ENCODE measurements at regions not wholly inside any gene's neighbourhood (a gene's known extent, or its start where the extent isn't known, plus 50 kb on each side); places are given as distances from the start of the nearest gene placed in this dataset.

- TF ChIP-seq CTCF (IDR thresholded peaks at IDR 0.05; ENCODE audit: low read depth, low read length), result no peak
Measured at GRCh38 chr20:57797401-57797800, 87.6 kb upstream of the PMEPA1 start.

GRCh38 chr20:57795977-57796560, 86.3 kb upstream of the PMEPA1 start:
- no peak overlapping the region for H3K4me3 ChIP-seq (ENCODE audit: low read depth, low read length)
- in situ Hi-C loops (cut with HindIII; ENCODE audit: low sequenced_read_pairs), result no loop called here
- no peak for DNase-seq (ENCODE audit: low read depth, low spot score)
- no peak for TF ChIP-seq CTCF (IDR thresholded peaks at IDR 0.05; ENCODE audit: low read depth, low read length)

More at GRCh38 chr20:57797401-57797800, 87.6 kb upstream of the PMEPA1 start:
- in situ Hi-C loops (cut with HindIII; ENCODE audit: low sequenced_read_pairs), result no loop called here
- no peak for DNase-seq (ENCODE audit: low read depth, low spot score)
- H3K4me3 ChIP-seq (ENCODE audit: low read depth, low read length), result no peak overlapping the region

- in situ Hi-C loops (cut with HindIII; ENCODE audit: low sequenced_read_pairs), result no loop called here
- no peak overlapping the region for H3K4me3 ChIP-seq (ENCODE audit: low read depth, low read length)
Measured at GRCh38 chr20:57795342-57795697, 85.5 kb upstream of the PMEPA1 start.

GRCh38 chr20:57794600-57795341, 85.0 kb upstream of the PMEPA1 start:
- in situ Hi-C loops (cut with HindIII; ENCODE audit: low sequenced_read_pairs), result no loop called here
- no peak overlapping the region for H3K4me3 ChIP-seq (ENCODE audit: low read depth, low read length)
- no peak for TF ChIP-seq CTCF (IDR thresholded peaks at IDR 0.05; ENCODE audit: low read depth, low read length)
- DNase-seq (ENCODE audit: low read depth, low spot score), result peak; percentile 68

More at GRCh38 chr20:57795342-57795697, 85.5 kb upstream of the PMEPA1 start:
- peak; percentile 62 for DNase-seq (ENCODE audit: low read depth, low spot score)
- TF ChIP-seq CTCF (IDR thresholded peaks at IDR 0.05; ENCODE audit: low read depth, low read length), result no peak

GRCh38 chr20:57794036-57794435, 84.2 kb upstream of the PMEPA1 start:
- TF ChIP-seq CTCF (IDR thresholded peaks at IDR 0.05; ENCODE audit: low read depth, low read length), result no peak
- no peak for DNase-seq (ENCODE audit: low read depth, low spot score)
- in situ Hi-C loops (cut with HindIII; ENCODE audit: low sequenced_read_pairs), result no loop called here
- H3K4me3 ChIP-seq (ENCODE audit: low read depth, low read length), result no peak overlapping the region

GRCh38 chr20:57793421-57793820, 83.6 kb upstream of the PMEPA1 start:
- no peak overlapping the region for H3K4me3 ChIP-seq (ENCODE audit: low read depth, low read length)
- no peak for TF ChIP-seq CTCF (IDR thresholded peaks at IDR 0.05; ENCODE audit: low read depth, low read length)
- no peak for DNase-seq (ENCODE audit: low read depth, low spot score)
- in situ Hi-C loops (cut with HindIII; ENCODE audit: low sequenced_read_pairs), result no loop called here
